K562 (cell line): ENCODE measurements at regions not wholly inside any gene's neighbourhood (a gene's known extent, or its start where the extent isn't known, plus 50 kb on each side); places are given as distances from the start of the nearest gene placed in this dataset.

Experiments
- BRD9 ChIP-seq: fragments of 450-650 bp; IDR thresholded peaks from 2 replicates; pipeline ENCODE4 v1.6.1; 2018; ENCODE audit warnings: low read depth; ENCODE audit not compliant: partially characterized antibody
- CREB1 ChIP-seq, 2 experiments: sonication (generic) in 1 of 2; formaldehyde crosslinking in 1 of 2; IDR thresholded peaks; 2 replicates each; pipeline versions ENCODE4 v1.6.1 to v1.8.0; 2012 to 2022; ENCODE audit warnings: inconsistent platforms in 1 of 2, mild to moderate bottlenecking in 1 of 2, missing genetic modification reagents in 1 of 2, moderate library complexity in 1 of 2
- FOS ChIP-seq: IDR thresholded peaks from 3 replicates; pipeline ENCODE4 v1.6.1; 2011; ENCODE audit not compliant: insufficient read length; ENCODE audit errors: extremely low read depth
- HSF4 ChIP-seq: fragments of 250-450 bp; sonication (Bioruptor Pico); IDR thresholded peaks from 2 replicates; pipeline ENCODE4 v2.1.2; 2022; ENCODE audit warnings: mild to moderate bottlenecking, moderate library complexity, borderline replicate concordance
- MAZ ChIP-seq, 2 experiments: fragments of 450-650 bp in 1 of 2; sonication (generic) in 1 of 2; formaldehyde crosslinking; IDR thresholded peaks in 1 of 2; conservative IDR thresholded peaks in 1 of 2; 2 replicates each; pipeline versions ENCODE4 v1.4.0 to v1.5.0; 2020; ENCODE audit warnings: mild to moderate bottlenecking in 1 of 2, missing genetic modification reagents in 1 of 2
- NFRKB ChIP-seq: fragments of 450-650 bp; IDR thresholded peaks from 2 replicates; pipeline ENCODE4 v1.6.1; 2016; ENCODE audit warnings: low read depth
- POLR2A ChIP-seq: fragments of 450-650 bp; conservative IDR thresholded peaks from 2 replicates; pipeline ENCODE4 v1.6.1; 2016
- ZNF282 ChIP-seq: sonication (generic); formaldehyde crosslinking; IDR thresholded peaks from 2 replicates; pipeline ENCODE4 v1.8.1; 2023; ENCODE audit warnings: missing genetic modification reagents
- TF ChIP-seq, protein P1 (sequence below), 2 experiments: fragments of 450-650 bp in 1 of 2; IDR thresholded peaks; 2 replicates each; pipeline ENCODE4 v1.6.1; 2011 to 2017; ENCODE audit warnings: low read depth in 2 of 2, antibody characterized with exemption in 1 of 2, borderline replicate concordance in 1 of 2, low read length in 1 of 2, mild to moderate bottlenecking in 1 of 2, mixed read lengths in 1 of 2; ENCODE audit not compliant: control insufficient read depth in 1 of 2
- TF ChIP-seq, protein P2 (sequence below): fragments of 250-450 bp; sonication (Bioruptor Pico); IDR thresholded peaks from 2 replicates; pipeline ENCODE4 v1.5.0; 2021
- TF ChIP-seq, protein P3 (sequence below), 3 experiments: IDR thresholded peaks in 2 of 3; conservative IDR thresholded peaks in 1 of 3; 2 replicates each; pipeline ENCODE4 v1.5.1; 2011 to 2012; ENCODE audit warnings: low read length in 3 of 3, mild to moderate bottlenecking in 3 of 3, control low read depth in 2 of 3, improper control_type of control experiment in 1 of 3, inconsistent platforms in 1 of 3, low read depth in 1 of 3, mixed read lengths in 1 of 3, moderate library complexity in 1 of 3; ENCODE audit not compliant: insufficient read depth in 2 of 3

DNA sequence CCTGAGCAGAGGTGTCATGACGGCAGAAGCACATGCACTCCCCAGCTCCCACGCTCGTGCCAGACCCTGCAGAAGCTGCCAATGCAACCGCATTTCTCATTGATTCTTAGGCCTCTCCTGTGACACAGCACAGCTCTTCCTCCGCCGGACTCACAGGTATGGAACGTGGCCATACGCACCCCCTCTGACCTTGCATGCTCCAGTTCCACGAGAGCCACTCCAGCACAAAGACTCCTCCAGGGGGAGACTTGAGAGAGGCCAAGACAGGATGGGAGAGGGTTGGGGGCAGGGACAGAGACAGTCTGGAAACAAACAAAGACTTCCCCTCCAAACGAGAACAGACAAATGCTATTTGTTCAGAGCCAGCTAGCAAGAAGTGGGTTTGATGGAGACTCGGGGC lies 124.3 kb upstream of the PPP2R2D start:
- TF ChIP-seq CREB1 (IDR thresholded peaks at IDR 0.05) (no peak), CREB1 (CRISPR knock-in tag; IDR thresholded peaks at IDR 0.05) (no peak), POLR2A (no peak), HSF4 (CRISPR knock-in tag) (no peak), NFRKB (no peak), BRD9 (no peak), FOS (no peak), MAZ (CRISPR knock-in tag; conservative IDR thresholded peaks at IDR 0.05 in 1 of 2, IDR thresholded peaks at IDR 0.05 in 1 of 2) (no peak), ZNF282 (no peak)
- TF ChIP-seq, protein P1, sequence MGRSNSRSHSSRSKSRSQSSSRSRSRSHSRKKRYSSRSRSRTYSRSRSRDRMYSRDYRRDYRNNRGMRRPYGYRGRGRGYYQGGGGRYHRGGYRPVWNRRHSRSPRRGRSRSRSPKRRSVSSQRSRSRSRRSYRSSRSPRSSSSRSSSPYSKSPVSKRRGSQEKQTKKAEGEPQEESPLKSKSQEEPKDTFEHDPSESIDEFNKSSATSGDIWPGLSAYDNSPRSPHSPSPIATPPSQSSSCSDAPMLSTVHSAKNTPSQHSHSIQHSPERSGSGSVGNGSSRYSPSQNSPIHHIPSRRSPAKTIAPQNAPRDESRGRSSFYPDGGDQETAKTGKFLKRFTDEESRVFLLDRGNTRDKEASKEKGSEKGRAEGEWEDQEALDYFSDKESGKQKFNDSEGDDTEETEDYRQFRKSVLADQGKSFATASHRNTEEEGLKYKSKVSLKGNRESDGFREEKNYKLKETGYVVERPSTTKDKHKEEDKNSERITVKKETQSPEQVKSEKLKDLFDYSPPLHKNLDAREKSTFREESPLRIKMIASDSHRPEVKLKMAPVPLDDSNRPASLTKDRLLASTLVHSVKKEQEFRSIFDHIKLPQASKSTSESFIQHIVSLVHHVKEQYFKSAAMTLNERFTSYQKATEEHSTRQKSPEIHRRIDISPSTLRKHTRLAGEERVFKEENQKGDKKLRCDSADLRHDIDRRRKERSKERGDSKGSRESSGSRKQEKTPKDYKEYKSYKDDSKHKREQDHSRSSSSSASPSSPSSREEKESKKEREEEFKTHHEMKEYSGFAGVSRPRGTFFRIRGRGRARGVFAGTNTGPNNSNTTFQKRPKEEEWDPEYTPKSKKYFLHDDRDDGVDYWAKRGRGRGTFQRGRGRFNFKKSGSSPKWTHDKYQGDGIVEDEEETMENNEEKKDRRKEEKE (IDR thresholded peaks at IDR 0.05; ENCODE audit: borderline replicate concordance in 1 of 2, control insufficient read depth in 1 of 2, low read depth in 2 of 2, low read length in 1 of 2): no peak
- TF ChIP-seq, protein P2, sequence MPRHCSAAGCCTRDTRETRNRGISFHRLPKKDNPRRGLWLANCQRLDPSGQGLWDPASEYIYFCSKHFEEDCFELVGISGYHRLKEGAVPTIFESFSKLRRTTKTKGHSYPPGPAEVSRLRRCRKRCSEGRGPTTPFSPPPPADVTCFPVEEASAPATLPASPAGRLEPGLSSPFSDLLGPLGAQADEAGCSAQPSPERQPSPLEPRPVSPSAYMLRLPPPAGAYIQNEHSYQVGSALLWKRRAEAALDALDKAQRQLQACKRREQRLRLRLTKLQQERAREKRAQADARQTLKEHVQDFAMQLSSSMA (CRISPR knock-in tag): no peak
- TF ChIP-seq, protein P3, sequence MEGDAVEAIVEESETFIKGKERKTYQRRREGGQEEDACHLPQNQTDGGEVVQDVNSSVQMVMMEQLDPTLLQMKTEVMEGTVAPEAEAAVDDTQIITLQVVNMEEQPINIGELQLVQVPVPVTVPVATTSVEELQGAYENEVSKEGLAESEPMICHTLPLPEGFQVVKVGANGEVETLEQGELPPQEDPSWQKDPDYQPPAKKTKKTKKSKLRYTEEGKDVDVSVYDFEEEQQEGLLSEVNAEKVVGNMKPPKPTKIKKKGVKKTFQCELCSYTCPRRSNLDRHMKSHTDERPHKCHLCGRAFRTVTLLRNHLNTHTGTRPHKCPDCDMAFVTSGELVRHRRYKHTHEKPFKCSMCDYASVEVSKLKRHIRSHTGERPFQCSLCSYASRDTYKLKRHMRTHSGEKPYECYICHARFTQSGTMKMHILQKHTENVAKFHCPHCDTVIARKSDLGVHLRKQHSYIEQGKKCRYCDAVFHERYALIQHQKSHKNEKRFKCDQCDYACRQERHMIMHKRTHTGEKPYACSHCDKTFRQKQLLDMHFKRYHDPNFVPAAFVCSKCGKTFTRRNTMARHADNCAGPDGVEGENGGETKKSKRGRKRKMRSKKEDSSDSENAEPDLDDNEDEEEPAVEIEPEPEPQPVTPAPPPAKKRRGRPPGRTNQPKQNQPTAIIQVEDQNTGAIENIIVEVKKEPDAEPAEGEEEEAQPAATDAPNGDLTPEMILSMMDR (IDR thresholded peaks at IDR 0.05 in 2 of 3, conservative IDR thresholded peaks at IDR 0.05 in 1 of 3; ENCODE audit: insufficient read depth in 2 of 3, low read depth in 1 of 3, low read length in 3 of 3): no peak
